22Rv1 (cell line): ENCODE measurements at regions not wholly inside any gene's neighbourhood (a gene's known extent, or its start where the extent isn't known, plus 50 kb on each side); places are given as distances from the start of the nearest gene placed in this dataset.

Experiments used
- H3K27ac ChIP-seq: fragments of 450-650 bp; 2 replicates; pipeline ENCODE4 v1.5.1; 2017
- ZFX ChIP-seq: fragments of 450-650 bp; IDR thresholded peaks from 2 replicates; pipeline ENCODE4 v1.6.1; 2017; ENCODE audit warnings: antibody characterized with exemption, borderline replicate concordance
- TF ChIP-seq, protein P1 (sequence below): fragments of 450-650 bp; IDR thresholded peaks from 2 replicates; pipeline ENCODE4 v1.5.1; 2017; ENCODE audit warnings: mild to moderate bottlenecking

GRCh38 chr3:182375916-182376315 is 417.4 kb upstream of the ATP11B start:
- TF ChIP-seq ZFX: no peak
- TF ChIP-seq, protein P1, sequence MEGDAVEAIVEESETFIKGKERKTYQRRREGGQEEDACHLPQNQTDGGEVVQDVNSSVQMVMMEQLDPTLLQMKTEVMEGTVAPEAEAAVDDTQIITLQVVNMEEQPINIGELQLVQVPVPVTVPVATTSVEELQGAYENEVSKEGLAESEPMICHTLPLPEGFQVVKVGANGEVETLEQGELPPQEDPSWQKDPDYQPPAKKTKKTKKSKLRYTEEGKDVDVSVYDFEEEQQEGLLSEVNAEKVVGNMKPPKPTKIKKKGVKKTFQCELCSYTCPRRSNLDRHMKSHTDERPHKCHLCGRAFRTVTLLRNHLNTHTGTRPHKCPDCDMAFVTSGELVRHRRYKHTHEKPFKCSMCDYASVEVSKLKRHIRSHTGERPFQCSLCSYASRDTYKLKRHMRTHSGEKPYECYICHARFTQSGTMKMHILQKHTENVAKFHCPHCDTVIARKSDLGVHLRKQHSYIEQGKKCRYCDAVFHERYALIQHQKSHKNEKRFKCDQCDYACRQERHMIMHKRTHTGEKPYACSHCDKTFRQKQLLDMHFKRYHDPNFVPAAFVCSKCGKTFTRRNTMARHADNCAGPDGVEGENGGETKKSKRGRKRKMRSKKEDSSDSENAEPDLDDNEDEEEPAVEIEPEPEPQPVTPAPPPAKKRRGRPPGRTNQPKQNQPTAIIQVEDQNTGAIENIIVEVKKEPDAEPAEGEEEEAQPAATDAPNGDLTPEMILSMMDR: no peak
- H3K27ac ChIP-seq: no peak overlapping the region

DNA sequence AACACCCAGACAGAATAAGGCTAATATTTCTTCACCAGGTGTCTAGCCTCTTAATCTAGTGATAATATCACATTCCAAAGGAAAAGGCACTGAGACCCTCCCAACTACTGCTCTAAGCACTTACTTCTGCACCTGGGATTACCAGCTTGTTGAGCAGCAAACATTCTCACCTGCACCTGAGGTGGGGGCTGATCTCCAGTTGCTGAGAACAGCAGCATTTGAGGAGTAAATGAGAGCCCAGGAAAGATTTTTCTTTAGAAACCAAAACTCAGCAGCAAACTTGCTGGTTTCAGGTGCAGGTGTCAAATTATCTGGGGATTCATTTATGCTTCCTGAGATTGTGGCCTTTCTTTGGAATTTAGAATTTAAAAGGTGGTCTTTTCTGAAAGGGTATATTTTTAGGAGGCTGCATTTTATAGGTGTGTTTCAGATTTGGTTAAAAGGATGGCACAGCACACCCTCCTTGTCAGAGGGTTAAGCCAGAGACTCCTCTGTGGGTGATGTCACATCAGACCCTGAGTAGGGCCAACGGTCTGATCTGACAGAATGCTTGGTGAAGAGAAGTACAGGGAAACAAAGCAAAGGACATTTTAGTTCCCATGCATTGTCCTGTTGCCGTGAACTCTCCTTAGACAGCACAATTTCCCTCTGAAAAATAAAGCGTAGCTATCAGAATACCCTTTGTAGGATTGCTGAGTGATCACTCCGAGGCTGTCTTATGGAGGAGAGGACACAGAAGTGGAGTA is 411.0 kb upstream of the ATP11B start:
- H3K27ac ChIP-seq: no peak overlapping the region
- TF ChIP-seq, protein P1: no peak
- TF ChIP-seq ZFX: no peak

GRCh38 chr3:182384221-182384620 is 409.1 kb upstream of the ATP11B start:
- TF ChIP-seq, protein P1: no peak

DNA sequence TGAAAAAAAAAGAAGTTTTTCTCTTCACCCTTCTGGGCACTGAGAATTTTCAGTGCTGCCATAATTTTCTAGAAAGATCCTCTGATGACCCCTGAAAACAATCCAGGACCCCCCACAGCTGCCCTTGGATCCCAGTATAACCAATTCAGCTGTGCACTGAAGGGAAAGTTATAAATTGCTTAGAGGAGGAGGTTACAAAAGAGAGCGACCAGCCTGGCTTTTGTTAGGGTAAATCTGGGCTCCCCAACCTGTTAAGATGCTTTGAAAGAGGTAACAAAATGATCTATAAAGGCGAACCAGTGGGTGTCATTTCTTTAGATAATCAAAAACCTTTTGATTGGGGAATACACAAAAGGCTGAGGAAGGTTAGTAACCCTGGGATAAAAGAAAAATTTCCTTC is 407.9 kb upstream of the ATP11B start:
- no peak overlapping the region for H3K27ac ChIP-seq
- no peak for TF ChIP-seq ZFX
- TF ChIP-seq, protein P1: no peak

More at GRCh38 chr3:182384221-182384620, 409.1 kb upstream of the ATP11B start:
- H3K27ac ChIP-seq: no peak overlapping the region

DNA sequence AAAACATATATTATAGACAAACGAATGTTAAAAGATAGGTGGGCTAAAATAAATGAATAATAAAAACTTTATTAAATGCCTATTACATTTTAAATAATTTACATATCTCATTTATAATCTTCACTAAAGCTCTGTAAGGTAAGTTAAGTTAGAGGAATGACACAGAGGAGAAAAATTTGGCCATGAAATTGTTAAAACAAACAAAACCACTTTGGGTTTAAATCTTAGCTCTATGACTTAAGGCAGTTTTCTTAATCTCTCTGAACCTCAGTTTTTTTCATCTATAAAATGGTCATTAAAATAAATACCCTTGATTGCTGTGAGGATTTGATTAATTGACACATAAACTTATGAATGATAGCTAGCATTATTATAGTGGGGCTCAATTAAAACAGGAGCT is 404.8 kb upstream of the ATP11B start:
- TF ChIP-seq ZFX: no peak
- TF ChIP-seq, protein P1: no peak
- no peak overlapping the region for H3K27ac ChIP-seq

- no peak overlapping the region for H3K27ac ChIP-seq
- no peak for TF ChIP-seq ZFX
- TF ChIP-seq, protein P1: no peak
Observed at GRCh38 chr3:182389071-182389815, 404.1 kb upstream of the ATP11B start.

DNA sequence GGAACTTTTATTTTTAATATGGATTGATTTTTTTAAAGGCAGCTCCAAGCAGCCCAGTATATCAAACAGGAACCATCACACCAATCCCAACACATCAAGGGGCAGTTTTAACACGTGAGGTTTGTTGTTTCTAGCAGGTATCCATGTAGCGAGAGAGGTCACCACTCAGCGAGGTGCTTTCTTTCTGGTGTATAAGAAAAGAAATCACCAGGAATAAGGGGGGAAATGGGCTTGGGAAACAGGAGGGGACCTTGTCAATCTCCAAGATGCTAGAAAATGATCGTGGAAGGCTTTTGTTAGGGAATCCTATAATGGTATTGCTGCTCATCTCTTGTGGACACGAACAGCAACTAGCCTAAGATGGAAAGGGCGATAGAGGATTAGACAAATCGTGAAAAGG is 402.9 kb upstream of the ATP11B start:
- TF ChIP-seq, protein P1: no peak
- TF ChIP-seq ZFX: no peak
- H3K27ac ChIP-seq: no peak overlapping the region
